ENCODE measurements at regions not wholly inside any gene's neighbourhood (a gene's known extent, or its start where the extent isn't known, plus 50 kb on each side); places are given as distances from the start of the nearest gene placed in this dataset.
"Not testable (repeated sequence)": the region's sequence is repeated elsewhere in the genome, so short reads cannot be mapped to it uniquely, and the experiment has no call there.

GRCh38 chr1:245060684-245061374 lies 94.0 kb upstream of the KIF26B start:
- intact Hi-C loops (cut with DNase I; ENCODE audit: low total_unique reads): no loop called here
- H3K4me3 ChIP-seq (ENCODE audit: low read depth, poor library complexity, severe bottlenecking): no peak overlapping the region
- 77 to 81% methylated on average over 6 of the region's 6 CpGs for WGBS, 2 donors
- TF ChIP-seq POLR2A (IDR thresholded peaks at IDR 0.05): no peak
- TF ChIP-seq CTCF (IDR thresholded peaks at IDR 0.05): no peak
- DNase-seq (ENCODE audit: low spot score in 2 of 2): no peak

- H3K4me3 ChIP-seq (ENCODE audit: low read depth, poor library complexity, severe bottlenecking): no peak overlapping the region
- intact Hi-C loops (cut with DNase I; ENCODE audit: low total_unique reads): no loop called here
- TF ChIP-seq CTCF (IDR thresholded peaks at IDR 0.05) (no peak), POLR2A (IDR thresholded peaks at IDR 0.05) (no peak)
- WGBS, 2 donors: 66 to 79% methylated on average over 5 of the region's 5 CpGs
- no peak for DNase-seq (ENCODE audit: low spot score in 2 of 2)
These were observed 94.9 kb upstream of the KIF26B start for GRCh38 chr1:245059806-245060424.

GRCh38 chr1:245058882-245059281 lies 95.9 kb upstream of the KIF26B start:
- intact Hi-C loops (cut with DNase I; ENCODE audit: low total_unique reads): no loop called here
- no peak overlapping the region for H3K4me3 ChIP-seq (ENCODE audit: low read depth, poor library complexity, severe bottlenecking)
- no peak for DNase-seq (ENCODE audit: low spot score in 2 of 2)
- 91 to 94% methylated on average over 4 of the region's 4 CpGs for WGBS, 2 donors
- TF ChIP-seq CTCF (IDR thresholded peaks at IDR 0.05): no peak

GRCh38 chr1:245058436-245058835 lies 96.3 kb upstream of the KIF26B start:
- no peak overlapping the region for H3K4me3 ChIP-seq (ENCODE audit: low read depth, poor library complexity, severe bottlenecking)
- 85 to 89% methylated on average over 5 of the region's 5 CpGs for WGBS, 2 donors
- no peak for DNase-seq (ENCODE audit: low spot score in 2 of 2)
- intact Hi-C loops (cut with DNase I; ENCODE audit: low total_unique reads): no loop called here
- TF ChIP-seq CTCF (IDR thresholded peaks at IDR 0.05) (no peak), POLR2A (IDR thresholded peaks at IDR 0.05) (no peak)

GRCh38 chr1:245056913-245057312 lies 97.9 kb upstream of the KIF26B start:
- intact Hi-C loops (cut with DNase I; ENCODE audit: low total_unique reads): no loop called here
- TF ChIP-seq CTCF (IDR thresholded peaks at IDR 0.05) (no peak), POLR2A (IDR thresholded peaks at IDR 0.05) (no peak)
- no peak overlapping the region for H3K4me3 ChIP-seq (ENCODE audit: low read depth, poor library complexity, severe bottlenecking)
- WGBS, 2 donors: 92 to 96% methylated on average over 7 of the region's 7 CpGs
- no peak for DNase-seq (ENCODE audit: low spot score in 2 of 2)

- H3K4me3 ChIP-seq (ENCODE audit: low read depth, poor library complexity, severe bottlenecking); DNase-seq (ENCODE audit: low spot score in 2 of 2); intact Hi-C loops (cut with DNase I; ENCODE audit: low total_unique reads): not testable (repeated sequence)
- WGBS, 2 donors: 96 to 98% methylated on average over 5 of the region's 5 CpGs
These were observed 98.5 kb upstream of the KIF26B start for GRCh38 chr1:245056296-245056695.

Measured in lower leg skin (tissue), 4 donors.